Osteoblast (primary cell): ENCODE measurements at regions not wholly inside any gene's neighbourhood (a gene's known extent, or its start where the extent isn't known, plus 50 kb on each side); places are given as distances from the start of the nearest gene placed in this dataset.

Source experiments
- DNase-seq: peaks from one replicate; pipeline ENCODE4 v3.0.0; 2011; ENCODE audit warnings: low spot score, mixed read lengths; ENCODE audit not compliant: insufficient read length; ENCODE audit errors: missing footprints
- H2AFZ ChIP-seq: 2 replicates; pipeline ENCODE4 v1.6.0; 2011; ENCODE audit warnings: mild to moderate bottlenecking, low read length
- H3K27ac ChIP-seq: 2 replicates; pipeline ENCODE4 v1.5.1; 2011; ENCODE audit warnings: mild to moderate bottlenecking, low read depth, low read length, moderate library complexity
- H3K27me3 ChIP-seq: 2 replicates; pipeline ENCODE4 v1.6.0; 2012; ENCODE audit warnings: mild to moderate bottlenecking, control low read depth, inconsistent platforms, low read length, moderate library complexity; ENCODE audit not compliant: insufficient read depth
- H3K36me3 ChIP-seq: 2 replicates; pipeline ENCODE4 v1.5.1; 2011; ENCODE audit warnings: mild to moderate bottlenecking, low read length, control low read depth, moderate library complexity; ENCODE audit not compliant: insufficient read depth
- H3K4me1 ChIP-seq: 2 replicates; pipeline ENCODE4 v1.5.1; 2011; ENCODE audit warnings: mild to moderate bottlenecking, low read length, control low read depth, moderate library complexity; ENCODE audit not compliant: insufficient read depth
- H3K4me2 ChIP-seq: 2 replicates; pipeline ENCODE4 v1.6.0; 2011; ENCODE audit warnings: mild to moderate bottlenecking, low read length; ENCODE audit not compliant: insufficient read depth
- H3K4me3 ChIP-seq: fragments of 200-600 bp; sonication (generic); 3 replicates; pipeline ENCODE4 v1.5.1; 2012; ENCODE audit warnings: mild to moderate bottlenecking, low read length, inconsistent platforms; ENCODE audit not compliant: insufficient read depth
- H3K79me2 ChIP-seq: 2 replicates; pipeline ENCODE4 v1.6.0; 2012; ENCODE audit warnings: mild to moderate bottlenecking, low read length, control low read depth, inconsistent platforms; ENCODE audit not compliant: insufficient read depth
- H3K9me3 ChIP-seq: 2 replicates; pipeline ENCODE4 v1.5.1; 2011; ENCODE audit warnings: low read depth, low read length, control low read depth
- H4K20me1 ChIP-seq: 2 replicates; pipeline ENCODE4 v1.6.0; 2012; ENCODE audit warnings: mild to moderate bottlenecking, low read length, control low read depth; ENCODE audit not compliant: insufficient read depth
- CTCF ChIP-seq: IDR thresholded peaks from 2 replicates; pipeline ENCODE4 v1.5.1; 2011; ENCODE audit warnings: mild to moderate bottlenecking, low read depth, low read length, moderate library complexity; ENCODE audit errors: extremely low read depth

GRCh38 chr20:24373372-24373771 lies 96.1 kb upstream of the SYNDIG1 start:
- Histone ChIP-seq H3K9me3 (no peaks in the 10 kb centered on the region), H3K4me2 (no peak overlapping the region), H3K36me3 (no peaks in the 10 kb centered on the region), H3K27me3 (no peaks in the 10 kb centered on the region), H2AFZ (no peak overlapping the region), H3K79me2 (no peaks in the 10 kb centered on the region), H3K4me1 (no peaks in the 10 kb centered on the region), H4K20me1 (no peaks in the 10 kb centered on the region), H3K4me3 (no peak overlapping the region), H3K27ac (no peak overlapping the region)
- no peak for DNase-seq
- no peak for TF ChIP-seq CTCF

DNA sequence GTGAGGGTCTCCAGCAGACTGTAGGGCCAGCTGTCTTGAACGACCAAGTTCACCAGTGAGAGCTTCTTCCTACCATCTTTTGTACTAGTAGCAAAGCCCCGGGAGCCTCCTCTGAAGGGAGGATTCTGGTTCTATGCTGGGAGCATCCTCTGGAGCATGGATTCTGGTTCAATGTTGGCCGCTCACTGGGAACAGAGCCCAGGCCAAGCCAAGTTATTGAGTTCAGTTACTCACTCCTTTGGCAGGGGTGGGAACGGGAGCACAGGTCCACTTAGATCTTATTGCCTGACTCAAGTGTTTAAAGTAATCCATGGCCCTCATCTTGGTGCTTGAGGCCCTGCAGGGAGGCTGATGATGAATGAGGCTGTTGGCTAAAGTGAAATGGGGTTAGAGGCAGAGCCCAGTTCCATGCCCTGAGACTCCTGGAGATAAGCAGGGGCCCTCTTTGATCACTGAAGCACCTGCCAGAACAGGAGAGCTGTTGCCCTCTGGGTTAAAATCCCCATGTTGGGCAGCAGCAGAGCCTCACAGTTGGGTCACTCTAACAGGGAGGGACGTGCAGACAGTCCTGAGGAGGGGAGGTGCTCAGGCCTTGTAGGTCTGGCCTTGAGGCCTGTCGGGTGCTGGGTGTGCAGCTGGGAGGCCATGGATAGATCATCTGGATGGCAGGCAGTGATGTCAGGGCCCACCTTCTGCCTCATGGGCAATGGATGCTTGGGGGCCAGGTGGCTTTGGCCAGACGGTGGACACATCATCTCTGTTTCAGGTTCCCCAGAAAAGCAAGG lies 98.3 kb upstream of the SYNDIG1 start:
- H2AFZ ChIP-seq: no peak overlapping the region
- TF ChIP-seq CTCF: no peak
- no peaks in the 10 kb centered on the region for H3K36me3 ChIP-seq
- H3K27me3 ChIP-seq: no peaks in the 10 kb centered on the region
- no peak overlapping the region for H3K4me3 ChIP-seq
- H3K79me2 ChIP-seq: no peaks in the 10 kb centered on the region
- H3K4me2 ChIP-seq: no peak overlapping the region
- H3K4me1 ChIP-seq: no peaks in the 10 kb centered on the region
- H3K27ac ChIP-seq: no peak overlapping the region
- DNase-seq: no peak
- H4K20me1 ChIP-seq: no peaks in the 10 kb centered on the region
- no peaks in the 10 kb centered on the region for H3K9me3 ChIP-seq

GRCh38 chr20:24370249-24370648 lies 99.2 kb upstream of the SYNDIG1 start:
- H3K9me3 ChIP-seq: no peaks in the 10 kb centered on the region
- no peaks in the 10 kb centered on the region for H3K4me1 ChIP-seq
- no peaks in the 10 kb centered on the region for H4K20me1 ChIP-seq
- no peaks in the 10 kb centered on the region for H3K27me3 ChIP-seq
- H3K27ac ChIP-seq: no peak overlapping the region
- no peak overlapping the region for H2AFZ ChIP-seq
- TF ChIP-seq CTCF: no peak
- no peak overlapping the region for H3K4me2 ChIP-seq
- DNase-seq: no peak
- no peaks in the 10 kb centered on the region for H3K79me2 ChIP-seq
- H3K36me3 ChIP-seq: no peaks in the 10 kb centered on the region
- no peak overlapping the region for H3K4me3 ChIP-seq

DNA sequence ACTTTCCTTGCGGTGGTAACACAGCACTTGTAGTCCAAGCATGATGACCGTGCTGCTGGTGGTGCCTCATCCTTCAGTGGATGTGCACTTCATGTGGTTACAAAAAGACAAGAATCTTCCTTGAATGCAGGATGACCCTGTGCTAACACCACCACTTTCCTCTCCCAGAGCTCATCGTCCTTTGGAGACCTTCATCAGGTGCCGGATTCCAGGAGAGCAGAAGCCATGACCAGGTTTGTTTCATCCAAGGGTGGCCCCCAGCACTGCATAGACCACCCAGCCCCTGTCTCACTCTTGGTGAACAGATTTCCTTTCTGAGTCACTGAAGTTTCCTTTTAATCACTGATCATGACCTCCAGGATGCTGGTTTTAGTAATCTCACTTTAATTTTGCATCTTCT lies 101.2 kb upstream of the SYNDIG1 start:
- TF ChIP-seq CTCF: no peak
- H3K4me1 ChIP-seq: no peaks in the 10 kb centered on the region
- H3K9me3 ChIP-seq: no peaks in the 10 kb centered on the region
- H3K36me3 ChIP-seq: no peaks in the 10 kb centered on the region
- no peak overlapping the region for H3K4me2 ChIP-seq
- H3K27ac ChIP-seq: no peak overlapping the region
- H3K4me3 ChIP-seq: no peak overlapping the region
- H3K27me3 ChIP-seq: no peaks in the 10 kb centered on the region
- H2AFZ ChIP-seq: no peak overlapping the region
- no peaks in the 10 kb centered on the region for H4K20me1 ChIP-seq
- H3K79me2 ChIP-seq: no peaks in the 10 kb centered on the region
- no peak for DNase-seq
